Lung (tissue), 11 donors: ENCODE measurements at regions not wholly inside any gene's neighbourhood (a gene's known extent, or its start where the extent isn't known, plus 50 kb on each side); places are given as distances from the start of the nearest gene placed in this dataset.
"Not testable (repeated sequence)": the region's sequence is repeated elsewhere in the genome, so short reads cannot be mapped to it uniquely, and the experiment has no call there.

Source experiments
- ATAC-seq: fragments of 200-7000 bp; cut with Tn5 transposase; one replicate; pipeline ENCODE4 v1.9.1; 2020; ENCODE audit warnings: moderate number of reproducible peaks; ENCODE audit not compliant: insufficient read depth, low FRiP score
- DNase-seq, 3 donors: peaks; one replicate each; pipeline ENCODE4 v3.0.0-alpha.2; 2013 to 2017
- H3K27ac ChIP-seq, 2 donors: one replicate each; pipeline ENCODE4 v1.5.1; 2013; ENCODE audit warnings: mild to moderate bottlenecking in 2 of 2, moderate library complexity in 2 of 2, control low read depth in 1 of 2, inconsistent platforms in 1 of 2, low read depth in 1 of 2, low read length in 1 of 2
- H3K27me3 ChIP-seq, 3 donors: one replicate each; pipeline ENCODE4 v1.5.1; 2013; ENCODE audit warnings: low read length in 2 of 3; ENCODE audit not compliant: control insufficient read depth in 3 of 3, insufficient read depth in 3 of 3
- H3K36me3 ChIP-seq, 4 donors: one replicate each; pipeline ENCODE4 v1.5.1; 2013; ENCODE audit warnings: low read length in 4 of 4, mild to moderate bottlenecking in 1 of 4, moderate library complexity in 1 of 4; ENCODE audit not compliant: control insufficient read depth in 4 of 4, insufficient read depth in 4 of 4
- H3K4me1 ChIP-seq, 5 donors: one replicate each; pipeline ENCODE4 v1.5.1; 2013; ENCODE audit warnings: low read length in 5 of 5, mild to moderate bottlenecking in 2 of 5, moderate library complexity in 1 of 5; ENCODE audit not compliant: control insufficient read depth in 5 of 5, insufficient read depth in 5 of 5
- H3K4me3 ChIP-seq: one replicate; pipeline ENCODE4 v1.5.1; 2013; ENCODE audit warnings: mild to moderate bottlenecking, control low read depth, moderate library complexity
- H3K9ac ChIP-seq, 2 donors: one replicate each; pipeline ENCODE4 v1.5.1; 2013; ENCODE audit warnings: low read length in 2 of 2, control low read depth in 1 of 2; ENCODE audit not compliant: insufficient read depth in 1 of 2
- H3K9me3 ChIP-seq, 4 donors: one replicate each; pipeline ENCODE4 v1.5.1; 2013; ENCODE audit warnings: low read length in 3 of 4, mild to moderate bottlenecking in 1 of 4, moderate library complexity in 1 of 4; ENCODE audit not compliant: control insufficient read depth in 4 of 4, insufficient read depth in 3 of 4
- WGBS, 2 donors: extraction: QIAGEN DNeasy Blood & Tissue Kit; methylation state at CpG; one replicate each; pipeline ENCODE4 v1.1.7; 2013; 5-methylcytosine and 5-hydroxymethylcytosine counted together
- TF ChIP-seq, protein P1 (sequence below): IDR thresholded peaks from 2 replicates; pipeline ENCODE4 v1.5.1; 2012; ENCODE audit warnings: mild to moderate bottlenecking; ENCODE audit errors: control extremely low read depth, extremely low read depth
- donor health status: control.
- donor health status: control.
- donor health status: Bipolar disorder and iron deficiency.
- donor health status: healthy.
- donor health status: DM: yes; HTN: yes; CAD: no.

DNA sequence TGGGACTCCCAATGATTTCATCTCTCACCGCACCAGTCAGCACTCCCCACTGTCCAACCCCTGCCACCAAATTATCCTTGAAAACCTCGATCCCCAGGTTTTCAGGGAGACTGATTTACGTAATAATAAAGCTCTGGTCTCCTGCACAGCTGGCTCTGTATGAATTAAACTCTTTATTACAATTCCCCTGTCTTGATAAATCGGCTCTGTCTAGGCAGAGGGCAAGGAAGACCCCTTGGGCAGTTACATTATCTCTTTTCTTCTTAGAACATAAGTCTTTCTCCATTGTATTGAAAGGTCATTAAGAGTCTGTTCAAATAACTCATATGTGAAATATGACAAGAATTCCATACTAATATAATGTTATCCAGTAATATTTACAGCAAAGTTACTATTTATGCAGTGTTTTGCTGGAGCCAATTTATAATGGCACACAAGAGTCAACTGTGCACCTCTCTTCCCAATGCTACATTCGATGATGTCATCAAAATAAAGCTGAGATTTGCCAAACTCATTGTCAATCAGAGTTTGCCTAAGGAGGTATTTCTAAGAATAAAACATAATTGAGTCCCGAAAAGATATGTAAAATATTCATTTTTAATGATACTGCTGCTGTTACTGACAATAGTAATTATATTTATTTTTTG, 1297.2 kb upstream of the LRRTM3 start:
- Histone ChIP-seq H3K4me1 (peaks cover 0 to 7% (median 0%) of the 10 kb centered on the region in 5 donors), H3K4me3 (no peak overlapping the region), H3K27me3 (no peaks in the 10 kb centered on the region), H3K36me3 (no peaks in the 10 kb centered on the region), H3K9ac (no peak overlapping the region), H3K9me3 (peaks cover 0 to 6% (median 2%) of the 10 kb centered on the region in 4 donors), H3K27ac (no peak overlapping the region)
- TF ChIP-seq, protein P1, sequence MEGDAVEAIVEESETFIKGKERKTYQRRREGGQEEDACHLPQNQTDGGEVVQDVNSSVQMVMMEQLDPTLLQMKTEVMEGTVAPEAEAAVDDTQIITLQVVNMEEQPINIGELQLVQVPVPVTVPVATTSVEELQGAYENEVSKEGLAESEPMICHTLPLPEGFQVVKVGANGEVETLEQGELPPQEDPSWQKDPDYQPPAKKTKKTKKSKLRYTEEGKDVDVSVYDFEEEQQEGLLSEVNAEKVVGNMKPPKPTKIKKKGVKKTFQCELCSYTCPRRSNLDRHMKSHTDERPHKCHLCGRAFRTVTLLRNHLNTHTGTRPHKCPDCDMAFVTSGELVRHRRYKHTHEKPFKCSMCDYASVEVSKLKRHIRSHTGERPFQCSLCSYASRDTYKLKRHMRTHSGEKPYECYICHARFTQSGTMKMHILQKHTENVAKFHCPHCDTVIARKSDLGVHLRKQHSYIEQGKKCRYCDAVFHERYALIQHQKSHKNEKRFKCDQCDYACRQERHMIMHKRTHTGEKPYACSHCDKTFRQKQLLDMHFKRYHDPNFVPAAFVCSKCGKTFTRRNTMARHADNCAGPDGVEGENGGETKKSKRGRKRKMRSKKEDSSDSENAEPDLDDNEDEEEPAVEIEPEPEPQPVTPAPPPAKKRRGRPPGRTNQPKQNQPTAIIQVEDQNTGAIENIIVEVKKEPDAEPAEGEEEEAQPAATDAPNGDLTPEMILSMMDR, result no peak
- ATAC-seq (no peak), DNase-seq (no peak)
- WGBS, 2 donors, result 91 to 93% methylated on average over 6 of the region's 6 CpGs

DNA sequence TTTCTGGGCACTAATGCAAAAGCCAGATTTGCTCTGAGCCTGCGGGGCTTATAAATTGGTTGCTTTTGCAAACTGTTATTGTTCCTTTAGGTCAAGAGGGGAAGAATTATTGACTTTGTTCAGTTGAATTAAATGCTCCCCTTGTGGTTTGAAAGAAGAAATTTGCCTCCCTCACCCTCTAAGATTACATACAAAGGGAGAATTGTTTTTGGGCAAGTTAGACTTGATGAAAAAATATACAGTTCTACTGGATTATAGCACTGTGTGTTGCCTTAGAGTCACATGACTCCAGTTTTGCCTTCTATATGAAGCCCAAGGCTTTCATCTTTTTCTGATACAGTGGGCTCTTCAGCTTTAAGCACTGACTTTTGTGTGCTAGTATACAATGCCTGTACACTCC, 1265.8 kb upstream of the LRRTM3 start:
- ATAC-seq (no peak), DNase-seq (peak in 1 of 3 donors; percentile 8)
- Histone ChIP-seq H3K4me1 (no peaks in the 10 kb centered on the region), H3K9ac (no peak overlapping the region), H3K36me3 (no peaks in the 10 kb centered on the region), H3K9me3 (peaks cover 1 to 8% (median 2%) of the 10 kb centered on the region in 4 donors), H3K4me3 (no peak overlapping the region), H3K27me3 (no peaks in the 10 kb centered on the region), H3K27ac (no peak overlapping the region)
- WGBS, 2 donors, result 83 to 84% methylated on average over 1 of the region's 1 CpG
- TF ChIP-seq, protein P1, result no peak

GRCh38 chr10:65670087-65670486, 1255.7 kb upstream of the LRRTM3 start:
- Histone ChIP-seq H3K27me3 (no peaks in the 10 kb centered on the region), H3K27ac (no peak overlapping the region), H3K9me3 (no peaks in the 10 kb centered on the region), H3K36me3 (peaks cover 0 to 6% (median 0%) of the 10 kb centered on the region in 4 donors), H3K4me1 (no peaks in the 10 kb centered on the region), H3K4me3 (no peak overlapping the region), H3K9ac (no peak overlapping the region)
- ATAC-seq (no peak), DNase-seq (no peak)
- TF ChIP-seq, protein P1, result no peak
- 52 to 82% methylated on average over 3 of the region's 3 CpGs for WGBS, 2 donors

GRCh38 chr10:65670596-65670995, 1255.2 kb upstream of the LRRTM3 start:
- WGBS, 2 donors, result 95% methylated on average over 1 of the region's 1 CpG
- not testable (repeated sequence) for H3K4me1 ChIP-seq

More at GRCh38 chr10:65670596-65670995, 1255.2 kb upstream of the LRRTM3 start:
- H3K4me3 ChIP-seq, H3K9ac ChIP-seq, DNase-seq, H3K27ac ChIP-seq, H3K27me3 ChIP-seq, H3K36me3 ChIP-seq, ATAC-seq, H3K9me3 ChIP-seq: not testable (repeated sequence)
